GM18502 (cell line): ENCODE measurements at regions not wholly inside any gene's neighbourhood (a gene's known extent, or its start where the extent isn't known, plus 50 kb on each side); places are given as distances from the start of the nearest gene placed in this dataset.

ENCODE experiments used
- ATAC-seq: cut with Tn5 transposase; IDR thresholded peaks from one replicate; pipeline ENCODE4 v1.9.1; 2021; ENCODE audit warnings: mild to moderate bottlenecking; ENCODE audit not compliant: unreplicated experiment, poor library complexity

- ATAC-seq, result no peak
Measured at GRCh38 chr1:34405266-34405959, 228.7 kb downstream of the C1orf94 start.

- ATAC-seq, result no peak
Measured at GRCh38 chr1:34406377-34406776, 229.7 kb downstream of the C1orf94 start.

- ATAC-seq, result no peak
Measured at GRCh38 chr1:34406833-34407539, 230.3 kb downstream of the C1orf94 start.

GRCh38 chr1:34408011-34408410, 231.3 kb downstream of the C1orf94 start:
- no peak for ATAC-seq

- no peak for ATAC-seq
Measured at GRCh38 chr1:34409689-34410229, 233.1 kb downstream of the C1orf94 start.

GRCh38 chr1:34412598-34413370, 236.1 kb downstream of the C1orf94 start:
- no peak for ATAC-seq

- ATAC-seq, result no peak
Measured at GRCh38 chr1:34415140-34415539, 238.4 kb downstream of the C1orf94 start.

GRCh38 chr1:34418166-34418565, 241.5 kb downstream of the C1orf94 start:
- no peak for ATAC-seq

GRCh38 chr1:34419663-34420136, 243.0 kb downstream of the C1orf94 start:
- ATAC-seq, result no peak

- no peak for ATAC-seq
Measured at GRCh38 chr1:34425046-34425445, 248.3 kb downstream of the C1orf94 start.

GRCh38 chr1:34425785-34426184, 249.1 kb downstream of the C1orf94 start:
- no peak for ATAC-seq

- no peak for ATAC-seq
Measured at GRCh38 chr1:34426325-34426896, 249.7 kb downstream of the C1orf94 start.

GRCh38 chr1:34427170-34427569, 250.5 kb downstream of the C1orf94 start:
- ATAC-seq, result no peak

- no peak for ATAC-seq
Measured at GRCh38 chr1:34433099-34433498, 256.4 kb downstream of the C1orf94 start.

- ATAC-seq, result no peak
Measured at GRCh38 chr1:34436836-34437235, 260.1 kb downstream of the C1orf94 start.

GRCh38 chr1:34441259-34442069, 264.8 kb downstream of the C1orf94 start:
- no peak for ATAC-seq

GRCh38 chr1:34444516-34444915, 267.8 kb downstream of the C1orf94 start:
- no peak for ATAC-seq

GRCh38 chr1:34450325-34450724, 273.6 kb downstream of the C1orf94 start:
- ATAC-seq, result no peak

- no peak for ATAC-seq
Measured at GRCh38 chr1:34452451-34452850, 275.7 kb downstream of the C1orf94 start.

GRCh38 chr1:34455121-34455520, 278.4 kb downstream of the C1orf94 start:
- no peak for ATAC-seq
